ENCODE measurements at regions not wholly inside any gene's neighbourhood (a gene's known extent, or its start where the extent isn't known, plus 50 kb on each side); places are given as distances from the start of the nearest gene placed in this dataset.

GRCh38 chr4:116150152-116150551, 935.2 kb downstream of the TRAM1L1 start:
- no peak overlapping the region for H3K27ac ChIP-seq (ENCODE audit: low read length, poor library complexity, severe bottlenecking)
- no peaks in the 10 kb centered on the region for H3K4me1 ChIP-seq (ENCODE audit: control insufficient read depth, insufficient read depth, low read depth, low read length)
- H2AFZ ChIP-seq (ENCODE audit: low read depth, low read length): no peak overlapping the region
- no peak overlapping the region for H3K18ac ChIP-seq (ENCODE audit: low read depth in 1 of 2, low read length in 2 of 2)
- no peaks in the 10 kb centered on the region for H3K36me3 ChIP-seq (ENCODE audit: control insufficient read depth in 1 of 2, insufficient read depth in 2 of 2, low read depth in 1 of 2, low read length in 2 of 2)
- no peaks in the 10 kb centered on the region for H3K79me1 ChIP-seq (replicated peaks; ENCODE audit: low read length, poor library complexity, severe bottlenecking)
- H2AK5ac ChIP-seq (ENCODE audit: low read length, severe bottlenecking): no peak overlapping the region
- no peak for DNase-seq
- no peak overlapping the region for H3K4ac ChIP-seq (ENCODE audit: low read depth in 1 of 2, low read length in 2 of 2)
- no peak overlapping the region for H3K9ac ChIP-seq (ENCODE audit: low read length)
- H3K4me3 ChIP-seq (ENCODE audit: insufficient read depth in 1 of 2, low read depth in 1 of 2, low read length in 2 of 2): no peak overlapping the region
- H4K91ac ChIP-seq (ENCODE audit: low read length): no peak overlapping the region
- H4K8ac ChIP-seq (ENCODE audit: low read length): no peak overlapping the region
- 100% methylated on average over 1 of the region's 1 CpG for WGBS
- H3K4me2 ChIP-seq (ENCODE audit: low read length, poor library complexity, severe bottlenecking): no peak overlapping the region
- no peak overlapping the region for H2BK5ac ChIP-seq (ENCODE audit: low read depth, low read length, poor library complexity, severe bottlenecking)
- no peaks in the 10 kb centered on the region for H3K9me3 ChIP-seq (ENCODE audit: control insufficient read depth, low read length)
- H2BK12ac ChIP-seq (ENCODE audit: low read length in 2 of 2): no peak overlapping the region
- H3K23ac ChIP-seq (ENCODE audit: low read length in 2 of 2): no peak overlapping the region
- H2BK15ac ChIP-seq (ENCODE audit: low read depth, poor library complexity, severe bottlenecking): no peak overlapping the region
- no peak overlapping the region for H3K14ac ChIP-seq (ENCODE audit: low read length in 2 of 2)
- no peaks in the 10 kb centered on the region for H3K27me3 ChIP-seq (ENCODE audit: control insufficient read depth in 1 of 2, insufficient read depth in 1 of 2, low read length in 2 of 2)
- H2BK120ac ChIP-seq (ENCODE audit: low read depth, low read length): no peak overlapping the region

- H3K27me3 ChIP-seq (ENCODE audit: control insufficient read depth in 1 of 2, insufficient read depth in 1 of 2, low read length in 2 of 2): no peaks in the 10 kb centered on the region
- no CpG with 5 or more reads among the region's 2 CpGs for WGBS
- no peak overlapping the region for H3K4ac ChIP-seq (ENCODE audit: low read depth in 1 of 2, low read length in 2 of 2)
Observed at GRCh38 chr4:116143198-116143597, 942.2 kb downstream of the TRAM1L1 start.

GRCh38 chr4:116132946-116133345, 952.4 kb downstream of the TRAM1L1 start:
- no peaks in the 10 kb centered on the region for H3K79me1 ChIP-seq (replicated peaks; ENCODE audit: low read length, poor library complexity, severe bottlenecking)
- H2BK120ac ChIP-seq (ENCODE audit: low read depth, low read length): no peak overlapping the region
- no peak overlapping the region for H3K4ac ChIP-seq (ENCODE audit: low read depth in 1 of 2, low read length in 2 of 2)
- no peaks in the 10 kb centered on the region for H3K27me3 ChIP-seq (ENCODE audit: control insufficient read depth in 1 of 2, insufficient read depth in 1 of 2, low read length in 2 of 2)
- H3K18ac ChIP-seq (ENCODE audit: low read depth in 1 of 2, low read length in 2 of 2): no peak overlapping the region
- no peak overlapping the region for H3K9ac ChIP-seq (ENCODE audit: low read length)
- no peak overlapping the region for H2BK12ac ChIP-seq (ENCODE audit: low read length in 2 of 2)
- no peak overlapping the region for H3K4me2 ChIP-seq (ENCODE audit: low read length, poor library complexity, severe bottlenecking)
- no peak overlapping the region for H2AK5ac ChIP-seq (ENCODE audit: low read length, severe bottlenecking)
- H3K27ac ChIP-seq (ENCODE audit: low read length, poor library complexity, severe bottlenecking): no peak overlapping the region
- H4K91ac ChIP-seq (ENCODE audit: low read length): no peak overlapping the region
- H4K8ac ChIP-seq (ENCODE audit: low read length): no peak overlapping the region
- DNase-seq: no peak
- no peaks in the 10 kb centered on the region for H3K36me3 ChIP-seq (ENCODE audit: control insufficient read depth in 1 of 2, insufficient read depth in 2 of 2, low read depth in 1 of 2, low read length in 2 of 2)
- no peak overlapping the region for H3K4me3 ChIP-seq (ENCODE audit: insufficient read depth in 1 of 2, low read depth in 1 of 2, low read length in 2 of 2)
- H3K23ac ChIP-seq (ENCODE audit: low read length in 2 of 2): no peak overlapping the region
- H3K14ac ChIP-seq (ENCODE audit: low read length in 2 of 2): no peak overlapping the region
- no peak overlapping the region for H2BK5ac ChIP-seq (ENCODE audit: low read depth, low read length, poor library complexity, severe bottlenecking)
- H3K4me1 ChIP-seq (ENCODE audit: control insufficient read depth, insufficient read depth, low read depth, low read length): no peaks in the 10 kb centered on the region
- H2AFZ ChIP-seq (ENCODE audit: low read depth, low read length): no peak overlapping the region
- WGBS: 88% methylated on average over 3 of the region's 3 CpGs
- H2BK15ac ChIP-seq (ENCODE audit: low read depth, poor library complexity, severe bottlenecking): no peak overlapping the region
- H3K9me3 ChIP-seq (ENCODE audit: control insufficient read depth, low read length): no peaks in the 10 kb centered on the region

More at GRCh38 chr4:116143198-116143597, 942.2 kb downstream of the TRAM1L1 start:
- Histone ChIP-seq H3K36me3 (ENCODE audit: control insufficient read depth in 1 of 2, insufficient read depth in 2 of 2, low read depth in 1 of 2, low read length in 2 of 2) (no peaks in the 10 kb centered on the region), H3K9ac (ENCODE audit: low read length) (no peak overlapping the region), H2BK5ac (ENCODE audit: low read depth, low read length, poor library complexity, severe bottlenecking) (no peak overlapping the region), H3K9me3 (ENCODE audit: control insufficient read depth, low read length) (no peaks in the 10 kb centered on the region), H2AFZ (ENCODE audit: low read depth, low read length) (no peak overlapping the region), H2AK5ac (ENCODE audit: low read length, severe bottlenecking) (no peak overlapping the region), H3K27ac (ENCODE audit: low read length, poor library complexity, severe bottlenecking) (no peak overlapping the region), H2BK120ac (ENCODE audit: low read depth, low read length) (no peak overlapping the region), H2BK12ac (ENCODE audit: low read length in 2 of 2) (no peak overlapping the region), H3K18ac (ENCODE audit: low read depth in 1 of 2, low read length in 2 of 2) (no peak overlapping the region), H3K4me2 (ENCODE audit: low read length, poor library complexity, severe bottlenecking) (no peak overlapping the region), H4K8ac (ENCODE audit: low read length) (no peak overlapping the region), H3K14ac (ENCODE audit: low read length in 2 of 2) (no peak overlapping the region), H3K4me1 (ENCODE audit: control insufficient read depth, insufficient read depth, low read depth, low read length) (no peaks in the 10 kb centered on the region), H2BK15ac (ENCODE audit: low read depth, poor library complexity, severe bottlenecking) (no peak overlapping the region), H3K4me3 (ENCODE audit: insufficient read depth in 1 of 2, low read depth in 1 of 2, low read length in 2 of 2) (no peak overlapping the region), H4K91ac (ENCODE audit: low read length) (no peak overlapping the region), H3K23ac (ENCODE audit: low read length in 2 of 2) (no peak overlapping the region), H3K79me1 (replicated peaks; ENCODE audit: low read length, poor library complexity, severe bottlenecking) (no peaks in the 10 kb centered on the region)
- no peak for DNase-seq

- 92% methylated on average over 1 of the region's 2 CpGs for WGBS
- H2BK12ac ChIP-seq (ENCODE audit: low read length in 2 of 2): no peak overlapping the region
Observed at GRCh38 chr4:116126794-116127193, 958.6 kb downstream of the TRAM1L1 start.

More at GRCh38 chr4:116126794-116127193, 958.6 kb downstream of the TRAM1L1 start:
- H2BK5ac ChIP-seq (ENCODE audit: low read depth, low read length, poor library complexity, severe bottlenecking): no peak overlapping the region
- H2AFZ ChIP-seq (ENCODE audit: low read depth, low read length): no peak overlapping the region
- no peak overlapping the region for H3K4me3 ChIP-seq (ENCODE audit: insufficient read depth in 1 of 2, low read depth in 1 of 2, low read length in 2 of 2)
- no peak overlapping the region for H3K4me2 ChIP-seq (ENCODE audit: low read length, poor library complexity, severe bottlenecking)
- H4K8ac ChIP-seq (ENCODE audit: low read length): no peak overlapping the region
- no peak overlapping the region for H3K4ac ChIP-seq (ENCODE audit: low read depth in 1 of 2, low read length in 2 of 2)
- H2BK15ac ChIP-seq (ENCODE audit: low read depth, poor library complexity, severe bottlenecking): no peak overlapping the region
- no peak overlapping the region for H3K27ac ChIP-seq (ENCODE audit: low read length, poor library complexity, severe bottlenecking)
- no peak overlapping the region for H3K18ac ChIP-seq (ENCODE audit: low read depth in 1 of 2, low read length in 2 of 2)
- H2AK5ac ChIP-seq (ENCODE audit: low read length, severe bottlenecking): no peak overlapping the region
- H3K9me3 ChIP-seq (ENCODE audit: control insufficient read depth, low read length): no peaks in the 10 kb centered on the region
- no peak overlapping the region for H3K23ac ChIP-seq (ENCODE audit: low read length in 2 of 2)
- no peak overlapping the region for H3K14ac ChIP-seq (ENCODE audit: low read length in 2 of 2)
- H4K91ac ChIP-seq (ENCODE audit: low read length): no peak overlapping the region
- DNase-seq: no peak
- H3K4me1 ChIP-seq (ENCODE audit: control insufficient read depth, insufficient read depth, low read depth, low read length): no peaks in the 10 kb centered on the region
- no peaks in the 10 kb centered on the region for H3K27me3 ChIP-seq (ENCODE audit: control insufficient read depth in 1 of 2, insufficient read depth in 1 of 2, low read length in 2 of 2)
- H3K79me1 ChIP-seq (replicated peaks; ENCODE audit: low read length, poor library complexity, severe bottlenecking): no peaks in the 10 kb centered on the region
- no peak overlapping the region for H2BK120ac ChIP-seq (ENCODE audit: low read depth, low read length)
- no peaks in the 10 kb centered on the region for H3K36me3 ChIP-seq (ENCODE audit: control insufficient read depth in 1 of 2, insufficient read depth in 2 of 2, low read depth in 1 of 2, low read length in 2 of 2)
- no peak overlapping the region for H3K9ac ChIP-seq (ENCODE audit: low read length)
